WTC11 (cell line): ENCODE measurements at regions not wholly inside any gene's neighbourhood (a gene's known extent, or its start where the extent isn't known, plus 50 kb on each side); places are given as distances from the start of the nearest gene placed in this dataset.

Source experiments
- ATAC-seq: fragments of 200-7000 bp; cut with Tn5 transposase; 2 replicates; pipeline ENCODE4 v1.10.0; 2021; ENCODE audit warnings: mild to moderate bottlenecking, moderate library complexity
- CTCF ChIA-PET: fragments of 300-600 bp; sonication (Branson Sonifier 250); formaldehyde crosslinking; loops from one replicate; lab custom pipeline; 2021; ENCODE audit warnings: antibody characterized with exemption; lab: Charles Lee
- POLR2A ChIA-PET: fragments of 350-600 bp; sonication (Branson Sonifier 250); formaldehyde crosslinking; loops from one replicate; lab custom pipeline; 2021; ENCODE audit warnings: antibody characterized with exemption; lab: Charles Lee
- DNase-seq: peaks from one replicate; pipeline ENCODE4 v3.0.0; 2021; ENCODE audit warnings: low spot score
- H3K27ac Mint-ChIP-seq: 2 replicates; pipeline ENCODE4 v1.8.0; 2021; ENCODE audit warnings: mixed read lengths
- H3K27me3 Mint-ChIP-seq: 2 replicates; pipeline ENCODE4 v1.8.0; 2021; ENCODE audit warnings: low read depth, mild to moderate bottlenecking, moderate library complexity, mixed read lengths
- H3K36me3 Mint-ChIP-seq: 2 replicates; pipeline ENCODE4 v1.8.0; 2021; ENCODE audit warnings: mixed read lengths
- H3K4me1 Mint-ChIP-seq: 2 replicates; pipeline ENCODE4 v1.8.0; 2022; ENCODE audit warnings: mixed read lengths
- H3K4me3 Mint-ChIP-seq: 2 replicates; pipeline ENCODE4 v1.8.0; 2021; ENCODE audit warnings: mild to moderate bottlenecking, moderate library complexity, mixed read lengths
- H3K9me3 Mint-ChIP-seq: 2 replicates; pipeline ENCODE4 v1.8.0; 2021; ENCODE audit warnings: mixed read lengths
- CBFB ChIP-seq: sonication (generic); formaldehyde crosslinking; IDR thresholded peaks from 2 replicates; pipeline ENCODE4 v1.8.1; 2022; ENCODE audit warnings: mild to moderate bottlenecking, low read depth, missing genetic modification reagents
- ERG ChIP-seq: fragments of 250-450 bp; sonication (Bioruptor Pico); IDR thresholded peaks from 2 replicates; pipeline ENCODE4 v1.8.0; 2021; ENCODE audit warnings: mild to moderate bottlenecking
- FOXJ3 ChIP-seq: sonication (generic); formaldehyde crosslinking; IDR thresholded peaks from 2 replicates; pipeline ENCODE4 v1.9.0; 2021; ENCODE audit warnings: missing genetic modification reagents, mild to moderate bottlenecking, borderline replicate concordance
- FOXK1 ChIP-seq: sonication (generic); formaldehyde crosslinking; IDR thresholded peaks from 2 replicates; pipeline ENCODE4 v1.8.0; 2022; ENCODE audit warnings: mild to moderate bottlenecking, moderate library complexity, missing genetic modification reagents
- FOXP1 ChIP-seq: sonication (generic); formaldehyde crosslinking; IDR thresholded peaks from 2 replicates; pipeline ENCODE4 v1.8.0; 2022; ENCODE audit warnings: missing genetic modification reagents, mild to moderate bottlenecking, moderate library complexity, borderline replicate concordance
- FOXP4 ChIP-seq: sonication (generic); formaldehyde crosslinking; IDR thresholded peaks from 2 replicates; pipeline ENCODE4 v1.8.0; 2022; ENCODE audit warnings: mild to moderate bottlenecking, missing genetic modification reagents
- HMGA2 ChIP-seq: fragments of 250-450 bp; sonication (Bioruptor Pico); IDR thresholded peaks from 2 replicates; pipeline ENCODE4 v1.4.0; 2021; ENCODE audit warnings: mild to moderate bottlenecking, moderate library complexity
- IRF2 ChIP-seq: sonication (generic); formaldehyde crosslinking; IDR thresholded peaks from 2 replicates; pipeline ENCODE4 v1.8.0; 2022; ENCODE audit warnings: low read depth, missing genetic modification reagents, borderline replicate concordance
- JAZF1 ChIP-seq: fragments of 250-450 bp; sonication (Bioruptor Pico); IDR thresholded peaks from 2 replicates; pipeline ENCODE4 v1.9.0; 2021; ENCODE audit warnings: moderate library complexity, mild to moderate bottlenecking, inconsistent platforms
- JUN ChIP-seq: sonication (generic); formaldehyde crosslinking; IDR thresholded peaks from 2 replicates; pipeline ENCODE4 v1.8.0; 2023; ENCODE audit warnings: mild to moderate bottlenecking, missing genetic modification reagents
- KAT7 ChIP-seq: sonication (generic); formaldehyde crosslinking; IDR thresholded peaks from 2 replicates; pipeline ENCODE4 v1.8.1; 2023; ENCODE audit warnings: missing genetic modification reagents, mild to moderate bottlenecking, borderline replicate concordance
- MLX ChIP-seq: sonication (generic); formaldehyde crosslinking; IDR thresholded peaks from 2 replicates; pipeline ENCODE4 v1.8.1; 2023; ENCODE audit warnings: mild to moderate bottlenecking, missing genetic modification reagents, moderate library complexity
- MXD4 ChIP-seq: fragments of 250-450 bp; sonication (Bioruptor Pico); IDR thresholded peaks from 2 replicates; pipeline ENCODE4 v1.8.0; 2021; ENCODE audit warnings: mild to moderate bottlenecking, moderate library complexity, borderline replicate concordance
- NFE2L1 ChIP-seq: sonication (generic); formaldehyde crosslinking; IDR thresholded peaks from 2 replicates; pipeline ENCODE4 v1.8.1; 2023; ENCODE audit warnings: missing genetic modification reagents
- NR1H2 ChIP-seq: sonication (generic); formaldehyde crosslinking; IDR thresholded peaks from 2 replicates; pipeline ENCODE4 v1.9.0; 2021; ENCODE audit warnings: mild to moderate bottlenecking, moderate library complexity, missing genetic modification reagents
- SOX15 ChIP-seq: fragments of 250-450 bp; sonication (Bioruptor Pico); IDR thresholded peaks from 2 replicates; pipeline ENCODE4 v1.9.0; 2021; ENCODE audit warnings: mild to moderate bottlenecking
- ZNF232 ChIP-seq: sonication (generic); formaldehyde crosslinking; IDR thresholded peaks from 2 replicates; pipeline ENCODE4 v1.8.0; 2022; ENCODE audit warnings: mild to moderate bottlenecking, missing genetic modification reagents
- ZNF396 ChIP-seq: fragments of 250-450 bp; sonication (Bioruptor Pico); IDR thresholded peaks from 2 replicates; pipeline ENCODE4 v1.8.0; 2021; ENCODE audit warnings: mild to moderate bottlenecking, moderate library complexity, borderline replicate concordance
- ZNF532 ChIP-seq: fragments of 250-450 bp; sonication (Bioruptor Pico); IDR thresholded peaks from 2 replicates; pipeline ENCODE4 v1.9.0; 2021; ENCODE audit warnings: mild to moderate bottlenecking, borderline replicate concordance

- peaks cover 3% of the 10 kb centered on the region; the same call in 1 of the 2 replicates for H3K9me3 Mint-ChIP-seq
- CTCF ChIA-PET: interaction anchor here (0.6 to 0.9 kb wide), 6 partner anchors 12 to 708 kb away, joined by 3 to 4 read pairs (median 3); no protein-coding TSS in a partner anchor
- ATAC-seq: peak; percentile 99
These were observed 304.2 kb upstream of the MC4R start for GRCh38 chr18:60676815-60677214.

More at GRCh38 chr18:60676815-60677214, 304.2 kb upstream of the MC4R start:
- Mint-ChIP-seq H3K27ac (no peak overlapping the region), H3K4me3 (no peak overlapping the region), H3K4me1 (no peaks in the 10 kb centered on the region), H3K27me3 (no peaks in the 10 kb centered on the region), H3K36me3 (no peaks in the 10 kb centered on the region)
- peak; percentile 35 for DNase-seq
- POLR2A ChIA-PET: interaction anchor here (0.7 kb wide), 2 partner anchors 358 to 519 kb away, joined by 3 read pairs; no protein-coding TSS in a partner anchor
- TF ChIP-seq HMGA2 (CRISPR knock-in tag): no peak
- TF ChIP-seq NR1H2 (CRISPR knock-in tag): no peak
- no peak for TF ChIP-seq FOXP4
- no peak for TF ChIP-seq NFE2L1 (CRISPR knock-in tag)
- no peak for TF ChIP-seq FOXJ3 (CRISPR knock-in tag)
- TF ChIP-seq ZNF232 (CRISPR knock-in tag): no peak
- TF ChIP-seq MLX (CRISPR knock-in tag): no peak
- TF ChIP-seq ZNF396 (CRISPR knock-in tag): no peak
- TF ChIP-seq MXD4 (CRISPR knock-in tag): no peak
- TF ChIP-seq SOX15 (CRISPR knock-in tag): no peak
- no peak for TF ChIP-seq ERG (CRISPR knock-in tag)
- TF ChIP-seq JAZF1 (CRISPR knock-in tag): no peak
- no peak for TF ChIP-seq JUN (CRISPR knock-in tag)
- no peak for TF ChIP-seq IRF2 (CRISPR knock-in tag)
- TF ChIP-seq ZNF532 (CRISPR knock-in tag): no peak
- no peak for TF ChIP-seq CBFB (CRISPR knock-in tag)
- TF ChIP-seq KAT7 (CRISPR knock-in tag): no peak
- TF ChIP-seq FOXP1: no peak
- TF ChIP-seq FOXK1: no peak
